Skeletal muscle cell (primary cell): ENCODE measurements at regions not wholly inside any gene's neighbourhood (a gene's known extent, or its start where the extent isn't known, plus 50 kb on each side); places are given as distances from the start of the nearest gene placed in this dataset.
A peak's percentile ranks its signal among the peaks of the same experiment; 100 is the strongest.
"Not testable (repeated sequence)": the region's sequence is repeated elsewhere in the genome, so short reads cannot be mapped to it uniquely, and the experiment has no call there.

Experiments used
- DNase-seq: peaks from one replicate; pipeline ENCODE4 v3.0.0-alpha.2; 2010; ENCODE audit warnings: low read depth
- H3K4me3 ChIP-seq: 2 replicates; pipeline ENCODE4 v1.5.1; 2011; ENCODE audit warnings: low read depth, mild to moderate bottlenecking, control low read depth, low read length, moderate library complexity

GRCh38 chr4:13918991-13919441 is 291.5 kb upstream of the BOD1L1 start:
- no peak overlapping the region for H3K4me3 ChIP-seq
- DNase-seq, result peak; percentile 95

- no peak overlapping the region for H3K4me3 ChIP-seq
- DNase-seq, result no peak
These were observed 292.8 kb upstream of the BOD1L1 start for GRCh38 chr4:13920111-13920875.

- no peak overlapping the region for H3K4me3 ChIP-seq
- DNase-seq, result peak; percentile 100
These were observed 293.4 kb upstream of the BOD1L1 start for GRCh38 chr4:13920901-13921300.

DNA sequence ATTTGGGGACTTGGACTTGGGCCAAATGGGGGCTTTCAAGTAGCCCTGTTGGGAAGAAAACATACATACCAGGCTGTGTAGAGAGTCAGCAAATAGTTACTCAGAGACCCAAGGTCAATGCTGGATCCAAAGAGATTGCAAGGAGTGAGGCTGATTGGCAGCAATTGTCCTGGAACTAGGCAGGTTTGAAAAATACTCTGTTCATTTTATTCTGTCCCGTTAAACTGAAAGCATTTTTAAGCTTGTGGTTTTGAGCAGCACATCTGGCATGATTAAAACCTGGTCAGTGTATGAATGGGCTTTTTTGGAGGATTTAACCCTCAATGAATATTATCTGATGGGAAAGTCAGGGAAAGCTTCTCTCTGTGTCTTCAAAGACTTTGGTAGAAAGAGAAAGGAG is 294.3 kb upstream of the BOD1L1 start:
- no peak for DNase-seq
- H3K4me3 ChIP-seq, result no peak overlapping the region

DNA sequence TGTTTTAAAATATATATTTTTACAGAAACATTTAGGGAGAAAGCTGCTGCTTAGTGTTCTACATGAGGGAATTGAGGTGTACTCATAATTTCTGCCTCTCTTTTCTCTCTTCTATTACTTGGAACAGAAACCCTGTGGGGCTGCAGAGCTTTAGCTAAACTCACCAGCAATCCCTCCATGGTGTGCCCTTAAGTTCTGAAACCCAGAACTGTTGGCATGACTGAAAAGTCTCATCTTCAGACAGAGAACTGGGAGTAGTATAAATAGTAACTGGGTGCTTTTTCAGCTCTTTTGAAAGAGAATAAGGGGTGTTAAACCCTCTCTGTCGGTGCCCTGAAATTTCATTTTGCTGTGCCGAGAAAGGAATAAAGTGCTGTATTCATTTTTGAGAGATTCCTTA is 294.9 kb upstream of the BOD1L1 start:
- H3K4me3 ChIP-seq, result no peak overlapping the region
- DNase-seq, result no peak

- no peak for DNase-seq
- no peak overlapping the region for H3K4me3 ChIP-seq
These were observed 295.5 kb upstream of the BOD1L1 start for GRCh38 chr4:13922873-13923645.

DNA sequence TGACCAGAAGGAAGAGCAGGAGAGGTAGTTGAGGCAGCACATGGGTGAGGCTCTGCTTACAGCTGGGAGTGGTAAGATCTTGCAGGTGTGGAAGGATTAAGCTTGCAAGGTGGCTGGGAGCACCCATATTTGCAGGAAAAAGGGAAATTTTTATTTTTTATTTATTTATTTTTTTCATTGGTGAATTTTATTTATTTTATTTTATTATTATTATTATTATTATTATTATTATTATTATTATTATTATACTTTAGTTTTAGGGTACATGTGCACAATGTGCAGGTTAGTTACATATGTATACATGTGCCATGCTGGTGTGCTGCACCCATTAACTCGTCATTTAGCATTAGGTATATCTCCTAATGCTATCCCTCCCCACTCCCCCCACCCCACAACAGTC is 297.4 kb upstream of the BOD1L1 start:
- DNase-seq, H3K4me3 ChIP-seq: not testable (repeated sequence)

GRCh38 chr4:13928214-13928613 is 300.7 kb upstream of the BOD1L1 start:
- no peak overlapping the region for H3K4me3 ChIP-seq
- DNase-seq, result no peak

DNA sequence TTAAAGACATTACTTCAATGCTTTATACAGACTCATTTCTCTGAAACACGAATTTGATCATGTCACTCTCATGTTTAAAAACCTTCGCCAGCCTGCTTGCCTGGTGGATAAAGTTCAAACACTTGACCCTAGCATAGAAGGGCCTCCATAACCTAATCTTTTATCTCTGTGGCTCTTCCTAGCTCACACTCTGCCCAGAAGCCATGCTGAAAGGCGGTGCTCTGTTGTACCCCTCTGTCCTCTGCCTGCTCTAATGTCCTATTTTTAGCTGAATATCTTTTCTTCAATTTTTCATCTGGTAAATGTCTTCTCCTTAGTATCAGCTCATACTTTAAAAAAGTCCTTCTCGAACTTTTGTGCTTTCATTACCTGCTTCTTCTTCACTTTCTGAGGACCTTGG is 302.6 kb upstream of the BOD1L1 start:
- H3K4me3 ChIP-seq, result no peak overlapping the region
- no peak for DNase-seq

DNA sequence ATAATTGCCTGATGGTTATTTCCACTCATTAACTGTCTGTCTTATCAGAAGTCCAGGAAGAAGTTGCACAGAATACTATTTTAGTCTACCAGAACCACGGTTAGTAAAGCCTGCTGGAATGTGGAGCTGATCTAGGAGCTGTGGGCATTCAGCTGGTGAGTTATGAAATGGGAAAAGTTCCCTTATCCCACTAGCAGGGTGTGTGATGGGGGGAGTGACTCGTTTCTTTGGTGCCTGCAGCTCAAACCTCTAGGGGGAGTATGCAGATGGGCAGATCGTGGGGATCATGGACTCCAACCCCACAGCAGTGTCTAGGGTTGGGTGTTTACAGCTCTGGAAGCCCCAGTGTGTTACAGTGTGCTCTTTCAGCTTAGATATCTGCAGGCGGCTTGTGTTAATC is 305.7 kb upstream of the BOD1L1 start:
- DNase-seq, result no peak
- H3K4me3 ChIP-seq, result no peak overlapping the region

GRCh38 chr4:13938299-13938698 is 310.8 kb upstream of the BOD1L1 start:
- no peak for DNase-seq
- no peak overlapping the region for H3K4me3 ChIP-seq

GRCh38 chr4:13940921-13941320 is 313.4 kb upstream of the BOD1L1 start:
- no peak for DNase-seq
- H3K4me3 ChIP-seq, result no peak overlapping the region

- no peak for DNase-seq
- H3K4me3 ChIP-seq, result no peak overlapping the region
These were observed 315.5 kb upstream of the BOD1L1 start for GRCh38 chr4:13942977-13943376.

- H3K4me3 ChIP-seq, result no peak overlapping the region
- DNase-seq, result no peak
These were observed 316.6 kb upstream of the BOD1L1 start for GRCh38 chr4:13944095-13944511.

DNA sequence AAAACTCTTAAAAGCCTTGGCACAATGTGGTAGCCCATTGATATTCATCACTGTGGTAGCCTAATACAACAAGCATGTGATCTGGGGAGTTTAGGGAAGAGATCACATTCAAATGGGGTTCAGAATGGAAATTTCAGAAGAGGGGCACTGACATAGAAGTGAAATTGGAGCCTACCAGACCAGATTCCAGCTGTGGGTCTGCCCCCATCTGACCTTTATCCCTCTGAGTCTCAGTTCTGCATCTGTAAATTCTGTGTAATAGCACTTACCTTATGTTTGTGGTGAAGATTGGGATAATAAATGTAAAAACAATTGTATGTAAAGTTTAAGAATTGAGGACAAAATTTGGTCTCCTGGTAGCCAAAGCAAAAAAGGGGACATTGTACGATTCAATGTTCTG is 320.4 kb upstream of the BOD1L1 start:
- no peak for DNase-seq
- H3K4me3 ChIP-seq, result no peak overlapping the region

- no peak for DNase-seq
- no peak overlapping the region for H3K4me3 ChIP-seq
These were observed 323.0 kb upstream of the BOD1L1 start for GRCh38 chr4:13950491-13950890.

DNA sequence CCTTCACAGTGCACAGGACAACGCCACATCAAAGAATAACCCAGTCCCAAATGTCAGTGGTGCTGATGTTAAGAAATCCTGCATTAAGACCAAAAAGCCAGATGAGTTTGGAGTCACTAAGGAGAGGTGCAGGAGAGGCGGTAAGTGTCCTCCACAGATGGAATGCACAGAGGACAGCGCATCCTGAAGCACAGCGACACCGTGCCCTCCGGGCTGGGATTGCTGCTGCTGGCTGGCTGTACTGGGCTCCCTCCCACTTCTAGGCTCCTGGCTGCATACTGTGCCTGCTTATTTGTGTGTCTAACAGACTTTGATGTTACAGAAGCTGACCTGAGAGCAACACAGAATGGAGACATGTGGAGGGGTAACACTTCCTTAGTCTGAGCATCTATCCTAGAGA is 325.6 kb upstream of the BOD1L1 start:
- no peak overlapping the region for H3K4me3 ChIP-seq
- DNase-seq, result no peak

DNA sequence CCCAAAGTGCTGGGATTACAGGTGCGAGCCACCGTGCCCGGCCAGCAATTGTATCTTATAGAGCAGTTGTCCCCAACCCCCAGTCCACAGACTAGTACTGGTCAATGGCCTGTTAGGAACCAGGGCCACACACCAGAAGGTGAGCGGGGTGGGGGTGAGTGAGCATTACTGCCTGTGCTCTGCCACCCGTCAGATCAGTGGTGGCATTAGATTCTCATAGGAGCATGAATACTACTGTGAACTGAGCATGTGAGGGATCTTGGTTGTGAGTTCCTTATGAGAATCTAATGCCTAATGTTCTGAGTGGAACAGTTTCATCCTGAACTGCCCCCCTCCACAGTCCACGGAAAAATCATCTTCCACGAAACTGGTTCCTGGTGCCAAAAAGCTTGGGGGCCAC is 328.0 kb upstream of the BOD1L1 start:
- no peak overlapping the region for H3K4me3 ChIP-seq
- no peak for DNase-seq

GRCh38 chr4:13956947-13957346 is 329.4 kb upstream of the BOD1L1 start:
- no peak for DNase-seq
- no peak overlapping the region for H3K4me3 ChIP-seq

- no peak for DNase-seq
- no peak overlapping the region for H3K4me3 ChIP-seq
These were observed 330.3 kb upstream of the BOD1L1 start for GRCh38 chr4:13957871-13958270.

DNA sequence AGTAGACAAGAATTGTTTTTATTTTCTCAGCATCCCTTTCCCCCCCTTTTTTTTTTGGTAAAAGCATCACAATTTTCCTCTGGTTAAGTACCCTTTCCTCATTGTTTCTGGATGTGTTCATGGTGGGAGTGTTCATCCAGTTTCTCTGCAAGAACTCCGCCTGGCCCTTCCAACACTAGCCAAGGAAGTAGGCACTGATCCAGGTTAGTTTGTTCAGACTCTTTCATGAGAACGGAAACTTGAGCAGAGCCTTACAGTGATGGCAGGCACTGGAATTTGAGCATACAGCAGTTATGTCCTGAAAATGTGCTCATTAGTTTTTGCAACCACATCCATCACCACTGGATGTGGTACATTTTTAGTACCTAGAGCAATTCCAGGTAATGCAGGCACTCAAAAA is 336.1 kb upstream of the BOD1L1 start:
- peak; percentile 79 for DNase-seq

More for the DNA sequence above, 336.1 kb upstream of the BOD1L1 start:
- no peak overlapping the region for H3K4me3 ChIP-seq
